OCI-LY1 (cell line): ENCODE measurements at regions not wholly inside any gene's neighbourhood (a gene's known extent, or its start where the extent isn't known, plus 50 kb on each side); places are given as distances from the start of the nearest gene placed in this dataset.

ENCODE experiments used
- H2AFZ ChIP-seq: fragments of 200-600 bp; sonication (generic), shearing (Covaris generic); 2 replicates; pipeline ENCODE4 v1.6.0; 2014; ENCODE audit warnings: antibody characterized with exemption, mild to moderate bottlenecking, low read length
- H3F3A ChIP-seq: fragments of 200-600 bp; sonication (generic), shearing (Covaris generic); 2 replicates; pipeline ENCODE4 v1.6.0; 2014; ENCODE audit warnings: mild to moderate bottlenecking, antibody characterized with exemption, low read length, moderate library complexity; ENCODE audit not compliant: insufficient read depth
- H3K27ac ChIP-seq: fragments of 200-600 bp; sonication (generic); 2 replicates; pipeline ENCODE4 v1.5.1; 2014; ENCODE audit warnings: low read length, mixed run types, mild to moderate bottlenecking, low read depth; ENCODE audit not compliant: poor library complexity, severe bottlenecking
- H3K27me3 ChIP-seq: fragments of 200-600 bp; sonication (generic); 2 replicates; pipeline ENCODE4 v1.6.0; 2014; ENCODE audit warnings: antibody characterized with exemption, mild to moderate bottlenecking, low read length, moderate library complexity; ENCODE audit not compliant: insufficient read depth
- H3K36me3 ChIP-seq: fragments of 200-600 bp; sonication (generic); 2 replicates; pipeline ENCODE4 v1.6.1; 2014; ENCODE audit warnings: mild to moderate bottlenecking, antibody characterized with exemption, low read length, moderate library complexity, mixed read lengths; ENCODE audit not compliant: insufficient read depth
- H3K4me1 ChIP-seq: fragments of 200-600 bp; sonication (generic); 2 replicates; pipeline ENCODE4 v1.5.1; 2014; ENCODE audit warnings: mild to moderate bottlenecking, low read length, moderate library complexity; ENCODE audit not compliant: insufficient read depth, severe bottlenecking
- H3K4me2 ChIP-seq: fragments of 200-600 bp; sonication (generic), shearing (Covaris generic); 2 replicates; pipeline ENCODE4 v1.6.1; 2014; ENCODE audit warnings: low read length
- H3K4me3 ChIP-seq: fragments of 200-600 bp; sonication (generic); 2 replicates; pipeline ENCODE4 v1.5.1; 2014; ENCODE audit warnings: low read length, low read depth, mild to moderate bottlenecking, mixed read lengths; ENCODE audit not compliant: poor library complexity, severe bottlenecking
- H3K79me2 ChIP-seq: fragments of 200-600 bp; shearing (Covaris generic); 2 replicates; pipeline ENCODE4 v1.6.1; 2016; ENCODE audit warnings: mixed run types, low read length, mixed read lengths; ENCODE audit not compliant: insufficient read depth
- H3K9ac ChIP-seq: fragments of 200-600 bp; sonication (generic), shearing (Covaris generic); 2 replicates; pipeline ENCODE4 v1.6.1; 2014; ENCODE audit warnings: mild to moderate bottlenecking, low read length, mixed read lengths
- H3K9me2 ChIP-seq: fragments of 200-600 bp; sonication (generic), shearing (Covaris generic); 2 replicates; pipeline ENCODE4 v1.6.1; 2014; ENCODE audit warnings: low read depth, mild to moderate bottlenecking, low read length, mixed read lengths
- H3K9me3 ChIP-seq: fragments of 200-600 bp; shearing (Covaris generic); 2 replicates; pipeline ENCODE4 v1.6.1; 2014; ENCODE audit warnings: low read length, mixed read lengths
- H4K20me1 ChIP-seq: fragments of 200-600 bp; sonication (generic), shearing (Covaris generic); 2 replicates; pipeline ENCODE4 v1.6.0; 2016; ENCODE audit warnings: mild to moderate bottlenecking, low read length; ENCODE audit not compliant: insufficient read depth
- EZH2 ChIP-seq: fragments of 200-600 bp; sonication (generic), shearing (Covaris generic); IDR thresholded peaks from 2 replicates; pipeline ENCODE4 v1.8.0; 2017; ENCODE audit warnings: borderline replicate concordance, mixed run types, mild to moderate bottlenecking, antibody characterized with exemption, low read length, moderate library complexity, mixed read lengths
- TF ChIP-seq, protein P1 (sequence below): fragments of 200-600 bp; sonication (generic), shearing (Covaris generic); IDR thresholded peaks from 2 replicates; pipeline ENCODE4 v1.5.1; 2017; ENCODE audit warnings: mild to moderate bottlenecking, antibody characterized with exemption, low read length, moderate library complexity, mixed read lengths

- Histone ChIP-seq H3K9me2 (no peaks in the 10 kb centered on the region), H2AFZ (no peak overlapping the region), H3K27me3 (no peaks in the 10 kb centered on the region; the same call in 1 of the 2 replicates), H3K4me1 (no peaks in the 10 kb centered on the region), H3K9me3 (no peaks in the 10 kb centered on the region), H3K79me2 (no peaks in the 10 kb centered on the region), H3K27ac (no peak overlapping the region), H4K20me1 (no peaks in the 10 kb centered on the region), H3K9ac (no peak overlapping the region), H3F3A (no peaks in the 10 kb centered on the region), H3K4me2 (no peak overlapping the region), H3K4me3 (no peak overlapping the region), H3K36me3 (no peaks in the 10 kb centered on the region)
- TF ChIP-seq, protein P1, sequence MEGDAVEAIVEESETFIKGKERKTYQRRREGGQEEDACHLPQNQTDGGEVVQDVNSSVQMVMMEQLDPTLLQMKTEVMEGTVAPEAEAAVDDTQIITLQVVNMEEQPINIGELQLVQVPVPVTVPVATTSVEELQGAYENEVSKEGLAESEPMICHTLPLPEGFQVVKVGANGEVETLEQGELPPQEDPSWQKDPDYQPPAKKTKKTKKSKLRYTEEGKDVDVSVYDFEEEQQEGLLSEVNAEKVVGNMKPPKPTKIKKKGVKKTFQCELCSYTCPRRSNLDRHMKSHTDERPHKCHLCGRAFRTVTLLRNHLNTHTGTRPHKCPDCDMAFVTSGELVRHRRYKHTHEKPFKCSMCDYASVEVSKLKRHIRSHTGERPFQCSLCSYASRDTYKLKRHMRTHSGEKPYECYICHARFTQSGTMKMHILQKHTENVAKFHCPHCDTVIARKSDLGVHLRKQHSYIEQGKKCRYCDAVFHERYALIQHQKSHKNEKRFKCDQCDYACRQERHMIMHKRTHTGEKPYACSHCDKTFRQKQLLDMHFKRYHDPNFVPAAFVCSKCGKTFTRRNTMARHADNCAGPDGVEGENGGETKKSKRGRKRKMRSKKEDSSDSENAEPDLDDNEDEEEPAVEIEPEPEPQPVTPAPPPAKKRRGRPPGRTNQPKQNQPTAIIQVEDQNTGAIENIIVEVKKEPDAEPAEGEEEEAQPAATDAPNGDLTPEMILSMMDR: no peak
- TF ChIP-seq EZH2: no peak
These were observed 124.9 kb upstream of the MED13L start for GRCh38 chr12:116402163-116402939.

DNA sequence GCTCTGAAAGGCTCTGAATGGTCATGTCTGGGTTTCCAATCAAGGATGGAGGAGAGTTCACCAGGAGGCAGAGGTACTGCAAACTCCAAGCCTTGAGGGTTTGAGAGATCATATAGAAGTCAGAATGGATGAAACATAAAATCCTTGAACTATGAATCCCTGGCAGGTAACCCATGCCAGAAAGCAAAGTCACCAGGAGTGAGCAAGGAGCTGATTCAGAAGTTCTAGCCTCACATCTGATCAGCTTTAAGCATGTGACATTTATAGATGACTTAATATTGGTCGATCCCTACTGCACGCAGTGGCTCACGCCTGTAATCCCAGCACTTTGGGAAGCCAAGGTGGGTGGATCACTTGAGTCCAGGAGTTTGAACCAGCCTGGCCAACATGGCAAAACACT lies 126.1 kb upstream of the MED13L start:
- Histone ChIP-seq H3K4me2 (no peak overlapping the region), H3K4me3 (no peak overlapping the region), H3K4me1 (no peaks in the 10 kb centered on the region), H3F3A (no peaks in the 10 kb centered on the region), H3K27ac (no peak overlapping the region), H4K20me1 (no peaks in the 10 kb centered on the region), H3K9me2 (no peaks in the 10 kb centered on the region), H3K79me2 (no peaks in the 10 kb centered on the region), H2AFZ (no peak overlapping the region), H3K9ac (no peak overlapping the region), H3K9me3 (no peaks in the 10 kb centered on the region), H3K36me3 (no peaks in the 10 kb centered on the region), H3K27me3 (no peaks in the 10 kb centered on the region; the same call in 1 of the 2 replicates)
- no peak for TF ChIP-seq EZH2
- TF ChIP-seq, protein P1: no peak

DNA sequence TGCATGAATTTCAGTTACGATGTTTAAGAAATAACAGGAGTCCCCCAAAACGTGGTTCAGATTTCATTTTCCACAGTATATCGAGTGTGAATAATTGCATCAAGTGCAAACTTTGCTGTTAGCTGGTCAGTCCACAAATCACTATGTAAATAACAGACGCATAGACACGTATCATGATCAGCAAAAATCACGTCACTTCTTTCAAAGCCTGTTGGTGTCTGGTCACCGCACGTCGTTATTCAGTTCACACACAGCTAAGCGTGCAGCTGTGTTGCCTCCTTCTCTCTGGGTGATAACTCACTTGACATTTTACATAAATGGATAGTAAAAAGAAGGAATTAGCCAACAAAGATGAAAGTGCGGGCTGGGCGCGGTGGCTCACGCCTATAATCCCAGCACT lies 126.8 kb upstream of the MED13L start:
- Histone ChIP-seq H3K4me2 (no peak overlapping the region), H3K9me3 (no peaks in the 10 kb centered on the region), H3K79me2 (no peaks in the 10 kb centered on the region), H3K4me1 (no peaks in the 10 kb centered on the region), H3K9me2 (no peaks in the 10 kb centered on the region), H3F3A (no peaks in the 10 kb centered on the region), H3K4me3 (no peak overlapping the region), H4K20me1 (no peaks in the 10 kb centered on the region), H3K27me3 (no peaks in the 10 kb centered on the region; the same call in 1 of the 2 replicates), H3K9ac (no peak overlapping the region), H2AFZ (no peak overlapping the region), H3K36me3 (no peaks in the 10 kb centered on the region), H3K27ac (no peak overlapping the region)
- TF ChIP-seq EZH2: no peak
- TF ChIP-seq, protein P1: no peak
